GM13976 (cell line): ENCODE measurements at regions not wholly inside any gene's neighbourhood (a gene's known extent, or its start where the extent isn't known, plus 50 kb on each side); places are given as distances from the start of the nearest gene placed in this dataset.

ENCODE experiments used
- DNase-seq: peaks from one replicate; pipeline ENCODE4 v3.0.0; 2012; ENCODE audit warnings: low spot score
- CTCF ChIP-seq: IDR thresholded peaks from 2 replicates; pipeline ENCODE4 v1.5.1; 2012; ENCODE audit warnings: borderline replicate concordance, mild to moderate bottlenecking; ENCODE audit not compliant: insufficient read depth; ENCODE audit errors: extremely low read depth, missing control alignments, control extremely low read depth
- in situ Hi-C: fragments of 300-500 bp; cut with MboI; formaldehyde crosslinking; loops from one replicate; pipeline ENCODE4 v1.12.0; 2022; ENCODE audit warnings: low sequenced_read_pairs, mixed read lengths, inconsistent platforms; ENCODE audit not compliant: unreplicated experiment

- no peak for DNase-seq
- TF ChIP-seq CTCF: no peak
- in situ Hi-C loops: no loop called here
Observed at GRCh38 chr3:145159640-145160039, 1001.3 kb downstream of the PLOD2 start.

GRCh38 chr3:145170121-145170520 is 990.9 kb downstream of the PLOD2 start:
- DNase-seq: no peak
- in situ Hi-C loops: no loop called here
- no peak for TF ChIP-seq CTCF

GRCh38 chr3:145175626-145176025 is 985.4 kb downstream of the PLOD2 start:
- no peak for TF ChIP-seq CTCF
- in situ Hi-C loops: no loop called here
- no peak for DNase-seq

GRCh38 chr3:145176907-145177306 is 984.1 kb downstream of the PLOD2 start:
- in situ Hi-C loops: no loop called here
- DNase-seq: no peak
- TF ChIP-seq CTCF: no peak

GRCh38 chr3:145177828-145178227 is 983.2 kb downstream of the PLOD2 start:
- in situ Hi-C loops: no loop called here
- DNase-seq: no peak
- TF ChIP-seq CTCF: no peak

GRCh38 chr3:145182196-145182911 is 978.6 kb downstream of the PLOD2 start:
- no peak for DNase-seq
- no peak for TF ChIP-seq CTCF

More at GRCh38 chr3:145182196-145182911, 978.6 kb downstream of the PLOD2 start:
- in situ Hi-C loops: no loop called here
